ENCODE measurements at regions not wholly inside any gene's neighbourhood (a gene's known extent, or its start where the extent isn't known, plus 50 kb on each side); places are given as distances from the start of the nearest gene placed in this dataset.
"Not testable (repeated sequence)": the region's sequence is repeated elsewhere in the genome, so short reads cannot be mapped to it uniquely, and the experiment has no call there.

GRCh38 chr7:73214471-73214870, 94.2 kb downstream of the NSUN5 start:
- not testable (repeated sequence) for TF ChIP-seq CTCF (IDR thresholded peaks at IDR 0.05; ENCODE audit: borderline replicate concordance, extremely low read depth, low read length, poor library complexity, severe bottlenecking); EZH2 (IDR thresholded peaks at IDR 0.05; ENCODE audit: borderline replicate concordance, low read depth, low read length, severe bottlenecking)

Data from DND-41 (cell line).